Spleen (tissue), 11 donors: ENCODE measurements at regions not wholly inside any gene's neighbourhood (a gene's known extent, or its start where the extent isn't known, plus 50 kb on each side); places are given as distances from the start of the nearest gene placed in this dataset.

Source experiments
- DNase-seq: peaks from one replicate; pipeline ENCODE4 v3.0.0-alpha.2; 2020
- H3K27ac ChIP-seq, 8 donors: fragments of 200-600 bp; sonication (generic) in 7 of 8; 1 replicate in 4 of 8; 2 replicates in 4 of 8; pipeline versions ENCODE4 v1.5.0 to v1.8.0; 2016 to 2021; ENCODE audit warnings: inconsistent platforms in 4 of 8, mild to moderate bottlenecking in 4 of 8, moderate library complexity in 1 of 8
- H3K27me3 ChIP-seq, 7 donors: fragments of 200-600 bp; sonication (generic) in 6 of 7; replicated peaks in 1 of 7; 1 replicate in 4 of 7; 2 replicates in 3 of 7; pipeline versions ENCODE4 v1.5.0 to v1.8.0; 2016 to 2021; ENCODE audit warnings: inconsistent platforms in 3 of 7, mild to moderate bottlenecking in 1 of 7
- H3K36me3 ChIP-seq, 6 donors: fragments of 200-600 bp; sonication (generic) in 5 of 6; 1 replicate in 4 of 6; 2 replicates in 2 of 6; pipeline versions ENCODE4 v1.5.0 to v1.8.0; 2016 to 2021; ENCODE audit warnings: inconsistent platforms in 2 of 6
- H3K4me1 ChIP-seq, 6 donors: fragments of 200-600 bp; sonication (generic) in 5 of 6; 1 replicate in 3 of 6; 2 replicates in 3 of 6; pipeline versions ENCODE4 v1.5.0 to v1.8.0; 2016 to 2021; ENCODE audit warnings: inconsistent platforms in 3 of 6
- H3K4me3 ChIP-seq, 8 donors: fragments of 200-600 bp; sonication (generic) in 7 of 8; 1 replicate in 4 of 8; 2 replicates in 4 of 8; pipeline versions ENCODE4 v1.5.0 to v1.8.0; 2016 to 2021; ENCODE audit warnings: inconsistent platforms in 4 of 8, mild to moderate bottlenecking in 4 of 8, moderate library complexity in 2 of 8
- H3K9me3 ChIP-seq, 8 donors: fragments of 200-600 bp; sonication (generic) in 7 of 8; 1 replicate in 4 of 8; 2 replicates in 4 of 8; pipeline versions ENCODE4 v1.5.0 to v1.8.0; 2016 to 2021; ENCODE audit warnings: inconsistent platforms in 4 of 8
- CTCF ChIP-seq, 11 experiments: fragments of 200-600 bp in 7 of 11; fragments of 450-650 bp in 4 of 11; sonication (generic) in 4 of 11; IDR thresholded peaks in 8 of 11; conservative IDR thresholded peaks in 3 of 11; 1 replicate in 7 of 11; 2 replicates in 4 of 11; pipeline versions ENCODE4 v1.4.0 to v1.8.0; 2016 to 2021; ENCODE audit warnings: antibody characterized with exemption in 11 of 11, inconsistent platforms in 4 of 11, mild to moderate bottlenecking in 1 of 11
- POLR2A ChIP-seq, 3 donors: fragments of 450-650 bp; IDR thresholded peaks; one replicate each; pipeline ENCODE4 v1.5.1; 2017; ENCODE audit warnings: antibody characterized with exemption in 3 of 3, mild to moderate bottlenecking in 1 of 3
- POLR2AphosphoS5 ChIP-seq, 3 donors: sonication (generic); formaldehyde crosslinking; IDR thresholded peaks; one replicate each; pipeline ENCODE4 v1.5.1; 2017; ENCODE audit warnings: antibody characterized with exemption in 3 of 3
- WGBS, 5 donors: extraction: QIAGEN DNeasy Blood & Tissue Kit in 3 of 5; methylation state at CpG; one replicate each; pipeline versions ENCODE4 v1.1.5 to v1.1.7; 2013 to 2018; 5-methylcytosine and 5-hydroxymethylcytosine counted together
- intact Hi-C: fragments of 100-400 bp; cut with DNase I; formaldehyde crosslinking; loops from one replicate; pipeline ENCODE4 v1.15.0; 2023; ENCODE audit warnings: low total_unique reads
- donor health status: healthy with polysubstance abuse.
- donor health status: DM: no; HTN: no; CAD: no; lungs with moderate emphysema.
- donor health status: DM: no; HTN: no; CAD: no.
- donor health status: Bipolar disorder and iron deficiency.
- donor health status: healthy.
- donor health status: DM: no; HTN: no; CAD: no.
- donor health status: DM: yes; HTN: yes; CAD: no.

- Histone ChIP-seq H3K4me1 (no peaks in the 10 kb centered on the region), H3K36me3 (no peaks in the 10 kb centered on the region), H3K4me3 (no peak overlapping the region), H3K9me3 (peaks cover 0 to 56% (median 30%) of the 10 kb centered on the region in 8 donors), H3K27ac (no peak overlapping the region), H3K27me3 (no peaks in the 10 kb centered on the region)
- 60 to 73% (median 65%) methylated on average over 4 of the region's 4 CpGs for WGBS, 5 donors
- no peak for TF ChIP-seq POLR2A (IDR thresholded peaks at IDR 0.05)
- TF ChIP-seq CTCF (IDR thresholded peaks at IDR 0.05 in 8 of 11, conservative IDR thresholded peaks at IDR 0.05 in 3 of 11): no peak
- no peak for TF ChIP-seq POLR2AphosphoS5 (IDR thresholded peaks at IDR 0.05)
- intact Hi-C loops: no loop called here
- DNase-seq: no peak
Observed at GRCh38 chr15:97129674-97130073, 799.2 kb downstream of the NR2F2 start.

GRCh38 chr15:97140216-97140615 lies 809.7 kb downstream of the NR2F2 start:
- H3K36me3 ChIP-seq: no peaks in the 10 kb centered on the region
- intact Hi-C loops: no loop called here
- H3K4me1 ChIP-seq: no peaks in the 10 kb centered on the region
- WGBS, 5 donors: 57 to 85% (median 69%) methylated on average over 4 of the region's 4 CpGs
- no peak overlapping the region for H3K27ac ChIP-seq
- peaks cover 0 to 3% (median 0%) of the 10 kb centered on the region in 8 donors for H3K9me3 ChIP-seq
- H3K27me3 ChIP-seq: no peaks in the 10 kb centered on the region
- no peak for DNase-seq
- H3K4me3 ChIP-seq: no peak overlapping the region
- TF ChIP-seq CTCF (IDR thresholded peaks at IDR 0.05 in 8 of 11, conservative IDR thresholded peaks at IDR 0.05 in 3 of 11) (no peak), POLR2A (IDR thresholded peaks at IDR 0.05) (no peak), POLR2AphosphoS5 (IDR thresholded peaks at IDR 0.05) (no peak)

- intact Hi-C loops: no loop called here
- Histone ChIP-seq H3K27ac (no peak overlapping the region), H3K4me3 (no peak overlapping the region), H3K4me1 (no peaks in the 10 kb centered on the region), H3K36me3 (no peaks in the 10 kb centered on the region), H3K27me3 (no peaks in the 10 kb centered on the region), H3K9me3 (peaks cover 0 to 9% (median 0%) of the 10 kb centered on the region in 8 donors)
- 75 to 85% (median 78%) methylated on average over 1 of the region's 1 CpG for WGBS, 5 donors
- no peak for DNase-seq
- TF ChIP-seq POLR2A (IDR thresholded peaks at IDR 0.05): no peak
- no peak for TF ChIP-seq CTCF (IDR thresholded peaks at IDR 0.05 in 8 of 11, conservative IDR thresholded peaks at IDR 0.05 in 3 of 11)
- no peak for TF ChIP-seq POLR2AphosphoS5 (IDR thresholded peaks at IDR 0.05)
Observed at GRCh38 chr15:97141360-97141759, 810.9 kb downstream of the NR2F2 start.

GRCh38 chr15:97141871-97142270 lies 811.4 kb downstream of the NR2F2 start:
- DNase-seq: no peak
- intact Hi-C loops: no loop called here
- 42 to 50% (median 46%) methylated on average over 2 of the region's 2 CpGs for WGBS, 5 donors

More at GRCh38 chr15:97141871-97142270, 811.4 kb downstream of the NR2F2 start:
- peaks cover 0 to 10% (median 0%) of the 10 kb centered on the region in 8 donors for H3K9me3 ChIP-seq
- no peak overlapping the region for H3K4me3 ChIP-seq
- TF ChIP-seq CTCF (IDR thresholded peaks at IDR 0.05 in 8 of 11, conservative IDR thresholded peaks at IDR 0.05 in 3 of 11) (no peak), POLR2AphosphoS5 (IDR thresholded peaks at IDR 0.05) (no peak), POLR2A (IDR thresholded peaks at IDR 0.05) (no peak)
- no peaks in the 10 kb centered on the region for H3K4me1 ChIP-seq
- no peaks in the 10 kb centered on the region for H3K27me3 ChIP-seq
- H3K36me3 ChIP-seq: no peaks in the 10 kb centered on the region
- H3K27ac ChIP-seq: no peak overlapping the region
